GM12872 (cell line): ENCODE measurements at regions not wholly inside any gene's neighbourhood (a gene's known extent, or its start where the extent isn't known, plus 50 kb on each side); places are given as distances from the start of the nearest gene placed in this dataset.

Experiments used
- CTCF ChIP-seq: IDR thresholded peaks from 3 replicates; pipeline ENCODE4 v1.5.1; 2011; ENCODE audit warnings: low read depth, mild to moderate bottlenecking, low read length, moderate library complexity; ENCODE audit not compliant: insufficient read depth

DNA sequence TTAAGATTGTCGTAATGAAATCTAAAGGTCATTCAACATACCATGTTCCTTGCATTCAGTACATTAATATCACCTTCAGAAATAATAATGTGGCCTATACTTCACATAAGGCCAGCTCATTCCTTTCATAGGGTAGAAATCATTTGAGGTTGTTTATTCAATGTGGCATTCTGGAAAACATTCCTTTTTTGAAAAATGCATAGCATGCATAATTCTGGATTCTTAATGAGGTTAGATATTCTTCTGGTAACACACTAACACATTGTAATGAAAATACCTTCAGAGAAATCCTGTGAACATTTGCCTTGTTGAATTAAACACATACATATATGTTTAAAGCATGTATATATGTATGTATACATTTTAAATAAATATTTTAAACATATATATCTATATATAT is 204.6 kb upstream of the KCNH7 start:
- TF ChIP-seq CTCF = no peak

GRCh38 chr2:163039266-163039665 is 200.7 kb upstream of the KCNH7 start:
- TF ChIP-seq CTCF = no peak

DNA sequence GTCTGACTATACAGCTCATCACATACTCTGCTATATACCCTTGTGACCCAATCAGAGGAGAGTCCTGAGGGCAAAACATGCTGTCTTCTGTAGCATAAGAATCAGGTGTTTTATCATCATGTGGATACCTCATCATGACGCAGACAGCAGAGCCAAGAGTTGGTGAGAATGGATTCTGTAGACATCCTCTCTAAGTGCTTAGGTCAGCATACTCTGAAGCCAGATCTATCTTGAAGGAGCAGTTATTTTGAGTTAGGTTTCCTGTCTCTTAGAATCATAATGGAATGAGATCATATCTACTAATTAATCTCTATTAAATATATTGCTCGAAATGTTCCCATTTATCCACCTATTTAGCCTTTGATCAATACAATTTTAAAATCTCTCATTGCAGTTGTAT is 190.2 kb upstream of the KCNH7 start:
- no peak for TF ChIP-seq CTCF

- TF ChIP-seq CTCF = no peak
These were observed 172.4 kb upstream of the KCNH7 start for GRCh38 chr2:163011000-163011399.

DNA sequence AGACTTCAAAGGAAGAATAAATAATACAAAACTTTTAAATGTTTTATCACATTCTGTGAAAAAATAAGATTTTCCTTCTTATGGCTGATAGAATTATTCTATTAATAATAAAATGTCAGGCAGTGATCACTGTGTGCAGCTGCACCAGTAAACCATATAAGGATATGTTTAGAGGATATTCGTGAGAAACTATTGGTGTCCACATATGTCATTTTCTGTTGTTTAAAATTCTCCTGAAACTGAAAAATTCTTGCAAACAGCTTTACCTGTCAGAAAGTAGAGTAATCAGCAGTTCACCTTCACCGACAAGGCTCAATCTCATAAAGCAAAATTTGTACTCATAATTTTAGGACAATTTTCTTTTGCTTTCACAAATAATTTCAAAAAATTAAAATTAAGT is 170.1 kb upstream of the KCNH7 start:
- no peak for TF ChIP-seq CTCF

- TF ChIP-seq CTCF = no peak
These were observed 156.2 kb upstream of the KCNH7 start for GRCh38 chr2:162994718-162995117.

DNA sequence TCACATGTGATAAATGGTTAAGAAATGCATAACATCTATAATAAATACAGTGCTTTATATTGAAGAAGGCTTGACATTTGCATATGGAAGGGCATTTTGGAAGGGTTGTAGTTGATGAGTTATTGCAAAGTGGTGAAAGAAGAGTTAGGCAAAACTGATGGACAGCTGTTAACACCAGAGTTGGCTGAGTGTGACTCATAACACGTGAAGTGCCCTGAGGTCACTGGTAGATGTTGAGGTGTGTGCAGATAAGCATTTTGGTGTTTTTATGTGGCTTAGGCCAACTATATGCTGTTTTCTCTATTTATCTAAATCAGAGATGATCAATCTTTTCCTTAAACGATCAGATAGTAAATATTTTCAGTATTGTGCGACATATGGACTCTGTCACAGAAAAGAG is 154.3 kb upstream of the KCNH7 start:
- no peak for TF ChIP-seq CTCF

DNA sequence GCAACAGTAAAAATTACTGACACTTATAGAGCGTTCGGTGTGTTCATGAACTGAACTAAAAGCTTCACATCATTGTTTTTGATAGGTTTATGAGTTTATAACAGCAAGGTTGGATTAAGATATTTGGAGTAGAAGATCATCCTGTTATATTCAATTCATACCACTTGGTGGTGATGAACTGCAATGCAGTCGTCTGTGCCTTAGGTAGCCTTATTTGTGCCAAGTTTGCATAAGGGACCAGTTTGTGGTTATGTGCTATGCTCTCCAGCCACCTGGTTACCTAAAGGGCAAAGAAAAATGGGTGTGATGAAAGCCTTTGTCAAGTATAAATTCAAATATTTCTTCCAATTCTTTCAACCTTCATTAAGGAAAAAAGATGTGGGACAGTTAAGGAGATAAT is 150.9 kb upstream of the KCNH7 start:
- TF ChIP-seq CTCF = no peak
